ENCODE measurements at regions not wholly inside any gene's neighbourhood (a gene's known extent, or its start where the extent isn't known, plus 50 kb on each side); places are given as distances from the start of the nearest gene placed in this dataset.

- ChIA-PET CTCF (ENCODE audit: low intra/inter-chr PET ratio) (no interaction called here), POLR2A (interaction anchor here (0.6 kb wide), 1 partner anchor 358 kb away, joined by 7 read pairs; no protein-coding TSS in a partner anchor)
- H3K4me2 ChIP-seq (ENCODE audit: insufficient read depth, low read length) = no peak overlapping the region
- WGBS (ENCODE audit: insufficient coverage, low coverage, missing lambda C conversion rate) = 0% methylated on average over 5 of the region's 5 CpGs
- no peak overlapping the region for H3K4me3 ChIP-seq
- no TSS peak for BruUV-seq (replicated peaks)
- no peak for FAIRE-seq
- in situ Hi-C loops (cut with MboI) (no loop called here), intact Hi-C loops (cut with micrococcal nuclease) (no loop called here)
- DNase-seq (ENCODE audit: extremely low read depth in 1 of 4, low spot score in 3 of 4) = no peak
- no peaks in the 10 kb centered on the region for H3K79me2 ChIP-seq (ENCODE audit: control insufficient read depth, insufficient read depth, low read length)
- H3K9me3 ChIP-seq (replicated peaks; ENCODE audit: control insufficient read depth, insufficient read depth, low read depth, low read length) = no peaks in the 10 kb centered on the region
- no peak for ATAC-seq
- no peaks in the 10 kb centered on the region for H4K20me1 ChIP-seq (replicated peaks; ENCODE audit: control insufficient read depth, insufficient read depth, low read length)
- H3K36me3 ChIP-seq (ENCODE audit: control insufficient read depth, insufficient read depth, low read length) = no peaks in the 10 kb centered on the region
- no peaks in the 10 kb centered on the region for H3K4me1 ChIP-seq (replicated peaks in 1 of 2; ENCODE audit: control insufficient read depth in 2 of 2, insufficient read depth in 2 of 2, low read length in 2 of 2)
- TF ChIP-seq ZNF79 (CRISPR knock-in tag; IDR thresholded peaks at IDR 0.05; ENCODE audit: low read depth) (no peak), IRF9 (tag; IDR thresholded peaks at IDR 0.05) (no peak), ATF1 (CRISPR knock-in tag; IDR thresholded peaks at IDR 0.05) (no peak), ATF1 (tag; IDR thresholded peaks at IDR 0.05) (no peak), ZC3H8 (IDR thresholded peaks at IDR 0.05) (no peak)
- no peak overlapping the region for H3K9ac ChIP-seq (ENCODE audit: insufficient read depth in 1 of 2, low read depth in 2 of 2, low read length in 2 of 2)
- peaks cover 0 to 8% of the 10 kb centered on the region in 2 experiments; a peak in 2 of 5 replicates for H3K27me3 ChIP-seq (ENCODE audit: control insufficient read depth in 2 of 2, insufficient read depth in 2 of 2, low read length in 2 of 2)
- H3K9me1 ChIP-seq (ENCODE audit: control insufficient read depth, insufficient read depth, low read length) = no peaks in the 10 kb centered on the region
- no peak overlapping the region for H2AFZ ChIP-seq (ENCODE audit: low read depth, low read length)
- H3K27ac ChIP-seq (ENCODE audit: extremely low read depth, low read depth, low read length) = no peak overlapping the region
Observed at GRCh38 chr13:27327633-27328032, 57.0 kb downstream of the RASL11A start.

GRCh38 chr13:27329210-27329609 is 58.6 kb downstream of the RASL11A start:
- POLR2A ChIA-PET = interaction anchor here (0.9 kb wide), 1 partner anchor 519 kb away, joined by 4 read pairs; no protein-coding TSS in a partner anchor
- Histone ChIP-seq H2AFZ (ENCODE audit: low read depth, low read length) (no peak overlapping the region), H3K9me1 (ENCODE audit: control insufficient read depth, insufficient read depth, low read length) (no peaks in the 10 kb centered on the region), H3K4me3 (no peak overlapping the region), H3K4me2 (ENCODE audit: insufficient read depth, low read length) (no peak overlapping the region), H3K27me3 (ENCODE audit: control insufficient read depth in 2 of 2, insufficient read depth in 2 of 2, low read length in 2 of 2) (peaks cover 0 to 4% of the 10 kb centered on the region in 2 experiments; a peak in 2 of 5 replicates), H3K9ac (ENCODE audit: insufficient read depth in 1 of 2, low read depth in 2 of 2, low read length in 2 of 2) (no peak overlapping the region), H4K20me1 (replicated peaks; ENCODE audit: control insufficient read depth, insufficient read depth, low read length) (no peaks in the 10 kb centered on the region), H3K9me3 (replicated peaks; ENCODE audit: control insufficient read depth, insufficient read depth, low read depth, low read length) (no peaks in the 10 kb centered on the region), H3K36me3 (ENCODE audit: control insufficient read depth, insufficient read depth, low read length) (no peaks in the 10 kb centered on the region), H3K27ac (ENCODE audit: extremely low read depth, low read depth, low read length) (no peak overlapping the region), H3K79me2 (ENCODE audit: control insufficient read depth, insufficient read depth, low read length) (no peaks in the 10 kb centered on the region), H3K4me1 (replicated peaks in 1 of 2; ENCODE audit: control insufficient read depth in 2 of 2, insufficient read depth in 2 of 2, low read length in 2 of 2) (no peaks in the 10 kb centered on the region)
- 1% methylated on average over 5 of the region's 5 CpGs for WGBS (ENCODE audit: insufficient coverage, low coverage, missing lambda C conversion rate)
- no peak for ATAC-seq
- FAIRE-seq = no peak
- DNase-seq (ENCODE audit: extremely low read depth in 1 of 4, low spot score in 3 of 4) = no peak
- BruUV-seq (replicated peaks) = no TSS peak
- intact Hi-C loops (cut with micrococcal nuclease) (no loop called here), in situ Hi-C loops (cut with MboI) (no loop called here)
- CTCF ChIA-PET (ENCODE audit: low intra/inter-chr PET ratio) = no interaction called here
- no peak for TF ChIP-seq SNIP1 (IDR thresholded peaks at IDR 0.05; ENCODE audit: low read depth)
- TF ChIP-seq NFYB (IDR thresholded peaks at IDR 0.05; ENCODE audit: extremely low read depth, insufficient read length) = no peak
- TF ChIP-seq DIDO1 (tag; IDR thresholded peaks at IDR 0.05; ENCODE audit: low read depth) = no peak
- TF ChIP-seq SOX6 (IDR thresholded peaks at IDR 0.05) = no peak
